Neural progenitor cell (in vitro differentiated cells): ENCODE measurements at regions not wholly inside any gene's neighbourhood (a gene's known extent, or its start where the extent isn't known, plus 50 kb on each side); places are given as distances from the start of the nearest gene placed in this dataset.
A peak's percentile ranks its signal among the peaks of the same experiment; 100 is the strongest.

Experiments
- DNase-seq: peaks from one replicate; pipeline ENCODE4 v3.0.0-alpha.2; 2016; ENCODE audit warnings: low spot score
- H2AFZ ChIP-seq: fragments of 200-600 bp; sonication (generic); replicated peaks from 2 replicates; pipeline ENCODE4 v1.6.1; 2016; ENCODE audit warnings: antibody characterized with exemption
- H3F3A ChIP-seq: fragments of 200-600 bp; sonication (generic); 2 replicates; pipeline ENCODE4 v1.6.1; 2016; ENCODE audit warnings: antibody characterized with exemption, low read depth
- H3K27ac ChIP-seq: fragments of 200-600 bp; sonication (generic); 2 replicates; pipeline ENCODE4 v1.5.1; 2016; ENCODE audit warnings: mild to moderate bottlenecking
- H3K27me3 ChIP-seq: fragments of 200-600 bp; sonication (generic); 2 replicates; pipeline ENCODE4 v1.6.1; 2016; ENCODE audit warnings: mild to moderate bottlenecking, moderate library complexity
- H3K36me3 ChIP-seq: fragments of 200-600 bp; sonication (generic); 2 replicates; pipeline ENCODE4 v1.5.1; 2016
- H3K4me1 ChIP-seq: fragments of 200-600 bp; sonication (generic); 2 replicates; pipeline ENCODE4 v1.6.1; 2016; ENCODE audit warnings: mixed run types
- H3K4me2 ChIP-seq: fragments of 200-600 bp; sonication (generic); 2 replicates; pipeline ENCODE4 v1.6.1; 2016
- H3K4me3 ChIP-seq: fragments of 200-600 bp; sonication (generic); 2 replicates; pipeline ENCODE4 v1.5.1; 2016
- H3K79me2 ChIP-seq: fragments of 200-600 bp; sonication (generic); 2 replicates; pipeline ENCODE4 v1.6.1; 2016; ENCODE audit warnings: low read depth
- H3K9ac ChIP-seq: fragments of 200-600 bp; sonication (generic); 2 replicates; pipeline ENCODE4 v1.6.1; 2016
- H3K9me3 ChIP-seq: fragments of 200-600 bp; sonication (generic); 2 replicates; pipeline ENCODE4 v1.5.1; 2016; ENCODE audit warnings: low read depth
- H4K20me1 ChIP-seq: fragments of 200-600 bp; sonication (generic); 2 replicates; pipeline ENCODE4 v1.6.1; 2016; ENCODE audit warnings: low read depth
- H3K27ac Mint-ChIP-seq: 3 replicates; pipeline ENCODE4 v1.8.0; 2021; ENCODE audit warnings: mixed read lengths
- H3K27me3 Mint-ChIP-seq: 2 replicates; pipeline ENCODE4 v1.8.0; 2022; ENCODE audit warnings: low read depth, mild to moderate bottlenecking, inconsistent platforms, moderate library complexity, mixed read lengths; ENCODE audit not compliant: insufficient read depth
- H3K36me3 Mint-ChIP-seq: 3 replicates; pipeline ENCODE4 v1.8.0; 2021; ENCODE audit warnings: mixed read lengths
- H3K4me1 Mint-ChIP-seq: 3 replicates; pipeline ENCODE4 v1.8.0; 2021; ENCODE audit warnings: mixed read lengths
- H3K4me3 Mint-ChIP-seq: 3 replicates; pipeline ENCODE4 v1.8.0; 2021; ENCODE audit warnings: mild to moderate bottlenecking, moderate library complexity, mixed read lengths
- H3K9me3 Mint-ChIP-seq: 3 replicates; pipeline ENCODE4 v1.8.0; 2020; ENCODE audit warnings: mixed read lengths
- EZH2 ChIP-seq: fragments of 200-600 bp; sonication (generic); IDR thresholded peaks from 2 replicates; pipeline ENCODE4 v1.6.1; 2017; ENCODE audit warnings: antibody characterized with exemption, mild to moderate bottlenecking, moderate library complexity
- EZH2phosphoT487 ChIP-seq: fragments of 200-600 bp; sonication (generic); IDR thresholded peaks from 2 replicates; pipeline ENCODE4 v1.6.1; 2017; ENCODE audit warnings: antibody characterized with exemption
- TF ChIP-seq, protein P1 (sequence below): fragments of 200-600 bp; sonication (generic); IDR thresholded peaks from 2 replicates; pipeline ENCODE4 v1.5.1; 2017; ENCODE audit warnings: antibody characterized with exemption, mild to moderate bottlenecking

DNA sequence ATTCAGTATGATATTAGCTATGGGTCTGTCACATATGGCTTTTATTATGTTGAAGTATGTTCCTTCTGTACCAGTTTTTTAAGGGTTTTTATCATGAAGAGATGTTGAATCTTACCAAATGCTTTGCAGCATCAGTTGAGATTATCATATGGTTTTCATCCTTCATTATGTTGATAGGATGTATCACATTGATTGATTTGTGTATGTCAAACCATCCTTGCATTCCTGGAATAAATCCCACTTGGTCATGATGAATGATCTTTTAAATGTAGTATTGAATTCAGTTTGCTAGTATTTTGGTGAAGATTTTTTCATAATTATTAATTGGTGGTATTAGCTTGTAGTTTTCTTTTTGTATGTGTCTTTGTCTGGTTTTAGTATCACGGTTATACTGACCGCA lies 185.9 kb downstream of the MBL2 start:
- no peaks in the 10 kb centered on the region for H4K20me1 ChIP-seq
- H3K9me3 Mint-ChIP-seq, result peaks cover 25% of the 10 kb centered on the region
- no peaks in the 10 kb centered on the region for H3K4me1 Mint-ChIP-seq
- H3K4me3 ChIP-seq, result no peak overlapping the region
- peaks cover 14% of the 10 kb centered on the region for H3K9me3 ChIP-seq
- H3K36me3 ChIP-seq, result no peaks in the 10 kb centered on the region
- no peak overlapping the region for H3K27ac Mint-ChIP-seq
- DNase-seq, result no peak
- H3K27me3 Mint-ChIP-seq, result no peaks in the 10 kb centered on the region
- no peaks in the 10 kb centered on the region for H3K27me3 ChIP-seq
- H3K4me1 ChIP-seq, result no peaks in the 10 kb centered on the region
- no peaks in the 10 kb centered on the region for H3K36me3 Mint-ChIP-seq
- no peak overlapping the region for H3K9ac ChIP-seq
- no peaks in the 10 kb centered on the region for H3K79me2 ChIP-seq
- no peak overlapping the region for H3K4me3 Mint-ChIP-seq
- no peaks in the 10 kb centered on the region for H3F3A ChIP-seq
- TF ChIP-seq EZH2phosphoT487 (no peak), EZH2 (no peak)
- TF ChIP-seq, protein P1, sequence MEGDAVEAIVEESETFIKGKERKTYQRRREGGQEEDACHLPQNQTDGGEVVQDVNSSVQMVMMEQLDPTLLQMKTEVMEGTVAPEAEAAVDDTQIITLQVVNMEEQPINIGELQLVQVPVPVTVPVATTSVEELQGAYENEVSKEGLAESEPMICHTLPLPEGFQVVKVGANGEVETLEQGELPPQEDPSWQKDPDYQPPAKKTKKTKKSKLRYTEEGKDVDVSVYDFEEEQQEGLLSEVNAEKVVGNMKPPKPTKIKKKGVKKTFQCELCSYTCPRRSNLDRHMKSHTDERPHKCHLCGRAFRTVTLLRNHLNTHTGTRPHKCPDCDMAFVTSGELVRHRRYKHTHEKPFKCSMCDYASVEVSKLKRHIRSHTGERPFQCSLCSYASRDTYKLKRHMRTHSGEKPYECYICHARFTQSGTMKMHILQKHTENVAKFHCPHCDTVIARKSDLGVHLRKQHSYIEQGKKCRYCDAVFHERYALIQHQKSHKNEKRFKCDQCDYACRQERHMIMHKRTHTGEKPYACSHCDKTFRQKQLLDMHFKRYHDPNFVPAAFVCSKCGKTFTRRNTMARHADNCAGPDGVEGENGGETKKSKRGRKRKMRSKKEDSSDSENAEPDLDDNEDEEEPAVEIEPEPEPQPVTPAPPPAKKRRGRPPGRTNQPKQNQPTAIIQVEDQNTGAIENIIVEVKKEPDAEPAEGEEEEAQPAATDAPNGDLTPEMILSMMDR, result no peak
- no peak overlapping the region for H3K27ac ChIP-seq
- H3K4me2 ChIP-seq, result no peak overlapping the region
- H2AFZ ChIP-seq, result no peak overlapping the region

GRCh38 chr10:52597189-52597863 lies 175.3 kb downstream of the MBL2 start:
- H3K9ac ChIP-seq, result no peak overlapping the region

GRCh38 chr10:52598936-52599335 lies 173.6 kb downstream of the MBL2 start:
- Mint-ChIP-seq H3K4me3 (no peak overlapping the region), H3K27me3 (no peaks in the 10 kb centered on the region), H3K4me1 (peaks cover 6% of the 10 kb centered on the region), H3K27ac (no peak overlapping the region), H3K36me3 (no peaks in the 10 kb centered on the region), H3K9me3 (no peaks in the 10 kb centered on the region)
- Histone ChIP-seq H3K79me2 (no peaks in the 10 kb centered on the region), H3K4me2 (no peak overlapping the region), H2AFZ (no peak overlapping the region), H3K4me3 (no peak overlapping the region), H3K36me3 (no peaks in the 10 kb centered on the region), H3F3A (no peaks in the 10 kb centered on the region), H3K27me3 (no peaks in the 10 kb centered on the region), H3K9me3 (no peaks in the 10 kb centered on the region), H3K27ac (no peak overlapping the region), H3K9ac (no peak overlapping the region), H3K4me1 (no peaks in the 10 kb centered on the region), H4K20me1 (no peaks in the 10 kb centered on the region)
- no peak for TF ChIP-seq EZH2
- TF ChIP-seq EZH2phosphoT487, result no peak
- TF ChIP-seq, protein P1, result no peak
- peak; percentile 21 for DNase-seq

More at GRCh38 chr10:52597189-52597863, 175.3 kb downstream of the MBL2 start:
- no peaks in the 10 kb centered on the region for H3K27me3 Mint-ChIP-seq
- Histone ChIP-seq H3K4me1 (no peaks in the 10 kb centered on the region), H3K36me3 (no peaks in the 10 kb centered on the region), H3K79me2 (no peaks in the 10 kb centered on the region), H3K4me3 (no peak overlapping the region), H3K27ac (no peak overlapping the region), H4K20me1 (no peaks in the 10 kb centered on the region), H3K9me3 (no peaks in the 10 kb centered on the region), H2AFZ (no peak overlapping the region), H3K27me3 (no peaks in the 10 kb centered on the region), H3K4me2 (no peak overlapping the region), H3F3A (no peaks in the 10 kb centered on the region)
- H3K4me1 Mint-ChIP-seq, result peaks cover 6% of the 10 kb centered on the region
- H3K27ac Mint-ChIP-seq, result no peak overlapping the region
- no peaks in the 10 kb centered on the region for H3K9me3 Mint-ChIP-seq
- H3K4me3 Mint-ChIP-seq, result no peak overlapping the region
- no peaks in the 10 kb centered on the region for H3K36me3 Mint-ChIP-seq
- TF ChIP-seq, protein P1, result no peak
- no peak for TF ChIP-seq EZH2phosphoT487
- no peak for TF ChIP-seq EZH2
- no peak for DNase-seq
